Mesothelial cell of epicardium (in vitro differentiated cells): ENCODE measurements at regions not wholly inside any gene's neighbourhood (a gene's known extent, or its start where the extent isn't known, plus 50 kb on each side); places are given as distances from the start of the nearest gene placed in this dataset.

Experiments
- DNase-seq, 2 experiments: peaks; one replicate each; pipeline ENCODE4 v3.0.0; 2021; ENCODE audit warnings: low spot score in 2 of 2; ENCODE audit not compliant: unreplicated experiment in 2 of 2
- H3K27ac Mint-ChIP-seq: 2 replicates; pipeline ENCODE4 v1.8.0; 2021; ENCODE audit warnings: mixed read lengths
- H3K27me3 Mint-ChIP-seq: 2 replicates; pipeline ENCODE4 v1.8.0; 2021; ENCODE audit warnings: low read depth, mixed read lengths
- H3K36me3 Mint-ChIP-seq: 2 replicates; pipeline ENCODE4 v1.8.0; 2021; ENCODE audit warnings: mixed read lengths
- H3K4me1 Mint-ChIP-seq: 2 replicates; pipeline ENCODE4 v1.8.0; 2021; ENCODE audit warnings: mixed read lengths
- H3K4me3 Mint-ChIP-seq: 2 replicates; pipeline ENCODE4 v1.8.0; 2021; ENCODE audit warnings: mild to moderate bottlenecking, moderate library complexity, mixed read lengths
- H3K9me3 Mint-ChIP-seq: 2 replicates; pipeline ENCODE4 v1.8.0; 2021; ENCODE audit warnings: mixed read lengths
- CTCF ChIP-seq: fragments of 200-600 bp; sonication (generic); IDR thresholded peaks from one replicate; pipeline ENCODE4 v1.5.0; 2021; ENCODE audit warnings: antibody characterized with exemption; ENCODE audit not compliant: unreplicated experiment

GRCh38 chr14:80271389-80271788, 60.1 kb upstream of the DIO2 start:
- Mint-ChIP-seq H3K9me3 (no peaks in the 10 kb centered on the region), H3K4me3 (no peak overlapping the region), H3K27me3 (no peaks in the 10 kb centered on the region), H3K27ac (no peak overlapping the region), H3K36me3 (no peaks in the 10 kb centered on the region), H3K4me1 (no peaks in the 10 kb centered on the region)
- no peak for DNase-seq
- TF ChIP-seq CTCF, result no peak

- TF ChIP-seq CTCF, result no peak
- no peaks in the 10 kb centered on the region for H3K27me3 Mint-ChIP-seq
- no peak for DNase-seq
- no peaks in the 10 kb centered on the region for H3K36me3 Mint-ChIP-seq
- no peaks in the 10 kb centered on the region for H3K9me3 Mint-ChIP-seq
- no peak overlapping the region for H3K27ac Mint-ChIP-seq
- no peak overlapping the region for H3K4me3 Mint-ChIP-seq
- H3K4me1 Mint-ChIP-seq, result no peaks in the 10 kb centered on the region
Observed at GRCh38 chr14:80269353-80269925, 58.1 kb upstream of the DIO2 start.

GRCh38 chr14:80266930-80267329, 55.6 kb upstream of the DIO2 start:
- Mint-ChIP-seq H3K4me3 (no peak overlapping the region), H3K27me3 (no peaks in the 10 kb centered on the region), H3K9me3 (no peaks in the 10 kb centered on the region), H3K36me3 (no peaks in the 10 kb centered on the region), H3K27ac (no peak overlapping the region), H3K4me1 (no peaks in the 10 kb centered on the region)
- no peak for DNase-seq
- no peak for TF ChIP-seq CTCF

GRCh38 chr14:80264702-80265101, 53.4 kb upstream of the DIO2 start:
- H3K27me3 Mint-ChIP-seq, result no peaks in the 10 kb centered on the region
- H3K4me1 Mint-ChIP-seq, result no peaks in the 10 kb centered on the region
- H3K4me3 Mint-ChIP-seq, result no peak overlapping the region
- DNase-seq, result no peak
- H3K27ac Mint-ChIP-seq, result no peak overlapping the region
- no peaks in the 10 kb centered on the region for H3K9me3 Mint-ChIP-seq
- no peak for TF ChIP-seq CTCF
- no peaks in the 10 kb centered on the region for H3K36me3 Mint-ChIP-seq
